Endodermal cell (in vitro differentiated cells): ENCODE measurements at regions not wholly inside any gene's neighbourhood (a gene's known extent, or its start where the extent isn't known, plus 50 kb on each side); places are given as distances from the start of the nearest gene placed in this dataset.

Source experiments
- DNase-seq: peaks from one replicate; pipeline ENCODE4 v3.0.0-alpha.2; 2017
- H3K27ac ChIP-seq: 2 replicates; pipeline ENCODE4 v1.5.1; 2013; ENCODE audit warnings: mild to moderate bottlenecking, low read depth, low read length, moderate library complexity
- H3K27me3 ChIP-seq: 2 replicates; pipeline ENCODE4 v1.6.1; 2013; ENCODE audit warnings: mild to moderate bottlenecking, low read length, moderate library complexity; ENCODE audit not compliant: insufficient read depth, control insufficient read depth, poor library complexity, severe bottlenecking
- H3K36me3 ChIP-seq: 2 replicates; pipeline ENCODE4 v1.7.0; 2013; ENCODE audit warnings: mild to moderate bottlenecking, low read length, moderate library complexity; ENCODE audit not compliant: control insufficient read depth, insufficient read depth
- H3K4me1 ChIP-seq: one replicate; pipeline ENCODE4 v1.7.0; 2013; ENCODE audit warnings: low read length; ENCODE audit not compliant: control insufficient read depth, insufficient read depth
- H3K4me3 ChIP-seq: 2 replicates; pipeline ENCODE4 v1.5.1; 2013; ENCODE audit warnings: mild to moderate bottlenecking, low read length, moderate library complexity
- H3K9ac ChIP-seq: 2 replicates; pipeline ENCODE4 v1.6.1; 2013; ENCODE audit warnings: mild to moderate bottlenecking, low read length, moderate library complexity; ENCODE audit not compliant: poor library complexity, severe bottlenecking; ENCODE audit errors: extremely low read depth
- H3K9me3 ChIP-seq: 2 replicates; pipeline ENCODE4 v1.6.1; 2013; ENCODE audit warnings: mild to moderate bottlenecking, low read length, moderate library complexity; ENCODE audit not compliant: control insufficient read depth
- H3K27ac Mint-ChIP-seq: 2 replicates; pipeline ENCODE4 v1.8.0; 2020; ENCODE audit warnings: mixed read lengths
- H3K27me3 Mint-ChIP-seq: 2 replicates; pipeline ENCODE4 v1.8.0; 2021; ENCODE audit warnings: mild to moderate bottlenecking, mixed read lengths; ENCODE audit not compliant: insufficient read depth
- H3K36me3 Mint-ChIP-seq: 2 replicates; pipeline ENCODE4 v1.8.0; 2020; ENCODE audit warnings: low read depth, mixed read lengths
- H3K4me1 Mint-ChIP-seq: 2 replicates; pipeline ENCODE4 v1.8.0; 2020; ENCODE audit warnings: mixed read lengths
- H3K4me3 Mint-ChIP-seq: 2 replicates; pipeline ENCODE4 v1.8.0; 2020; ENCODE audit warnings: mild to moderate bottlenecking, moderate library complexity, mixed read lengths
- H3K9me3 Mint-ChIP-seq: 2 replicates; pipeline ENCODE4 v1.8.0; 2020; ENCODE audit warnings: mild to moderate bottlenecking, mixed read lengths
- WGBS, 2 experiments: methylation state at CpG; one replicate each; pipeline versions ENCODE4 v1.1.5 to v1.1.7; 2013; ENCODE audit warnings: missing lambda C conversion rate in 2 of 2, mixed read lengths in 1 of 2; ENCODE audit not compliant: insufficient coverage in 1 of 2, insufficient read length in 1 of 2; 5-methylcytosine and 5-hydroxymethylcytosine counted together
- TF ChIP-seq, protein P1 (sequence below): fragments of 200-600 bp; sonication (generic); conservative IDR thresholded peaks from 2 replicates; pipeline ENCODE4 v1.5.0; 2021; ENCODE audit warnings: antibody characterized with exemption, mild to moderate bottlenecking

DNA sequence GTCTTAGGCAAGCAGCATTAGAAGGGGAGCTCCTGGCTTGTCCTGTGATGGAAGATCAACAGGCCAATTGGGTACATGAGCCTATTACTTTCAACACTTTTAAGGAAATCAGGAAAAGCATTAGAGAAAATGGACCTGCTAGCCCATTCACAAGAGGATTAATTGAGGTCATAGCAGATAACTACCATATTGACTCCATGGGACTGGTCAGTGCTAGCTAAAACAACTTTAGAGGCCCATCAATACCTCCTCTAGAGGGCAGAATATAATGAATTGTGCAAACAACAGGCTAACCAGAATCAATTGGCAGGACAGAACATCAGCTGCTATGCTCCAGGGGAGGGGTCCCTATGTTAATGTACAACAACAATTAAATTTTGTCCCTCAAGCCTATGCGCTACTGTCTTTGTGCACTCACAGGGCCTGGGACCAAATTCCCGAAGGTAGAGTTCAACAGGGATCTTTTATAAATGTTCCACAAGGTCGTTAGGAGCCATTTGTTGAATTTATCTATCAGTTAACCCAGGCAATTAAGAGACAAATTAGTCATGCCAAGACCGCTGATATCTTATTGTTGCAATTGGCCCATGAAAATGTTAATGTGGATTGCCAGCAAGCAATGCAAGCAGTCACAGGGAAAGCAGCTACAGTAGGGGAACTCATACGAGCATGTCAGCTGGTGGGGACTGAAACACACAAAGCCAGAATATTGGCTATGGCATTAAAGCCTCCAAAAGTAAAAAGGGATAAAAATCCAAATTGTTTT is 106.6 kb upstream of the BTN3A2 start:
- Mint-ChIP-seq H3K36me3 (no peaks in the 10 kb centered on the region), H3K27ac (no peak overlapping the region), H3K4me1 (peaks cover 26% of the 10 kb centered on the region), H3K4me3 (no peak overlapping the region), H3K27me3 (no peaks in the 10 kb centered on the region), H3K9me3 (no peaks in the 10 kb centered on the region)
- no peak overlapping the region for H3K27ac ChIP-seq
- no peaks in the 10 kb centered on the region for H3K36me3 ChIP-seq
- no peak overlapping the region for H3K9ac ChIP-seq
- DNase-seq = no peak
- H3K9me3 ChIP-seq = no peaks in the 10 kb centered on the region
- WGBS, 2 experiments = 89 to 98% methylated on average over 5 of the region's 5 CpGs
- TF ChIP-seq, protein P1, sequence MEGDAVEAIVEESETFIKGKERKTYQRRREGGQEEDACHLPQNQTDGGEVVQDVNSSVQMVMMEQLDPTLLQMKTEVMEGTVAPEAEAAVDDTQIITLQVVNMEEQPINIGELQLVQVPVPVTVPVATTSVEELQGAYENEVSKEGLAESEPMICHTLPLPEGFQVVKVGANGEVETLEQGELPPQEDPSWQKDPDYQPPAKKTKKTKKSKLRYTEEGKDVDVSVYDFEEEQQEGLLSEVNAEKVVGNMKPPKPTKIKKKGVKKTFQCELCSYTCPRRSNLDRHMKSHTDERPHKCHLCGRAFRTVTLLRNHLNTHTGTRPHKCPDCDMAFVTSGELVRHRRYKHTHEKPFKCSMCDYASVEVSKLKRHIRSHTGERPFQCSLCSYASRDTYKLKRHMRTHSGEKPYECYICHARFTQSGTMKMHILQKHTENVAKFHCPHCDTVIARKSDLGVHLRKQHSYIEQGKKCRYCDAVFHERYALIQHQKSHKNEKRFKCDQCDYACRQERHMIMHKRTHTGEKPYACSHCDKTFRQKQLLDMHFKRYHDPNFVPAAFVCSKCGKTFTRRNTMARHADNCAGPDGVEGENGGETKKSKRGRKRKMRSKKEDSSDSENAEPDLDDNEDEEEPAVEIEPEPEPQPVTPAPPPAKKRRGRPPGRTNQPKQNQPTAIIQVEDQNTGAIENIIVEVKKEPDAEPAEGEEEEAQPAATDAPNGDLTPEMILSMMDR = peak; percentile 56
- no peaks in the 10 kb centered on the region for H3K27me3 ChIP-seq
- no peak overlapping the region for H3K4me3 ChIP-seq
- peaks cover 3% of the 10 kb centered on the region for H3K4me1 ChIP-seq

- 88 to 89% methylated on average over 5 to 7 of the region's 7 CpGs for WGBS, 2 experiments
- peaks cover 24% of the 10 kb centered on the region for H3K4me1 Mint-ChIP-seq
- no peaks in the 10 kb centered on the region for H3K36me3 ChIP-seq
- H3K9me3 Mint-ChIP-seq = no peaks in the 10 kb centered on the region
- no peak overlapping the region for H3K27ac ChIP-seq
- DNase-seq = no peak
- TF ChIP-seq, protein P1 = no peak
- H3K27me3 Mint-ChIP-seq = no peaks in the 10 kb centered on the region
- H3K27ac Mint-ChIP-seq = peak overlapping the region; percentile 7
- H3K4me3 ChIP-seq = no peak overlapping the region
- H3K9ac ChIP-seq = no peak overlapping the region
- H3K4me3 Mint-ChIP-seq = no peak overlapping the region
- H3K36me3 Mint-ChIP-seq = no peaks in the 10 kb centered on the region
- H3K4me1 ChIP-seq = peaks cover 3% of the 10 kb centered on the region
- no peaks in the 10 kb centered on the region for H3K27me3 ChIP-seq
- no peaks in the 10 kb centered on the region for H3K9me3 ChIP-seq
Observed at GRCh38 chr6:26260110-26260637, 104.8 kb upstream of the BTN3A2 start.

DNA sequence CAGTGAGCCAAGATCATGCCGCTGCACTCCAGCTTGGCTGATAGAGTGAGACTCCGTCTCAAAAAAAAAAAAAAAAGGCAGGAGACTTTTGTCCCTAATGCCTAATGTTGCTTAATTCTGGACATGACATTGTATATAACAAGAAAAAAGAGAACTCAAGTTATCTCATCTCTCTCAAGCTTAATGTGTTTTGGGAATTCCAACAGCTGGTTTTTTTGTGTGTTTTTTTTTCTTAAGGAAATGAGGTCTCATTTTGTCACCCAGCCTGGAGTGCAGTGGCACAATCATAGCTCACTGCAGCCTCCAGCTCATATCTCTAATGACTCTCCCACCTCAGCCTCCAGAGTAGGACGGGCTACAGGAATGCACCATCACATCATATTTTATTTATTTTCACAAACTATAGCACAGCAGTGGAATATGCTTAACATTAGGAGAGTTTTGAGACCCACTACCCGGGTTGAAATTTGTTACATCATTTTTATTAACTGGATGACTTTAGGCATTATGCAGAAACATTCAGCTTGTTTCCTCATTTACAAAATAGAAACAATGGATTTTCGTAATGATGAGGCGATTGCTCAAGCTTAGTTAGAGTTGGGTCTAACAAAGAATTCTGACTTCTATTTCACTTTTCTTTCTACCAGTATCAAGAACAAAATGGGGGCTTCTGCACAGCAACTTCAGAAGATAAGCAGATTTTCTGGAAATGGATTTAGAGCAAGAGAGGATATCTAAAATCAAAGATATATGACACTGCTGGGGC is 104.1 kb upstream of the BTN3A2 start:
- no peak overlapping the region for H3K27ac ChIP-seq
- DNase-seq = no peak
- H3K4me3 Mint-ChIP-seq = no peak overlapping the region
- no peaks in the 10 kb centered on the region for H3K27me3 ChIP-seq
- H3K36me3 Mint-ChIP-seq = no peaks in the 10 kb centered on the region
- WGBS, 2 experiments = 93 to 98% methylated on average over 4 to 6 of the region's 6 CpGs
- peaks cover 22% of the 10 kb centered on the region for H3K4me1 Mint-ChIP-seq
- no peaks in the 10 kb centered on the region for H3K27me3 Mint-ChIP-seq
- TF ChIP-seq, protein P1 = no peak
- H3K27ac Mint-ChIP-seq = no peak overlapping the region
- no peaks in the 10 kb centered on the region for H3K9me3 ChIP-seq
- no peak overlapping the region for H3K4me3 ChIP-seq
- H3K9me3 Mint-ChIP-seq = no peaks in the 10 kb centered on the region
- H3K4me1 ChIP-seq = peaks cover 3% of the 10 kb centered on the region
- no peak overlapping the region for H3K9ac ChIP-seq
- H3K36me3 ChIP-seq = no peaks in the 10 kb centered on the region
